ENCODE measurements at regions not wholly inside any gene's neighbourhood (a gene's known extent, or its start where the extent isn't known, plus 50 kb on each side); places are given as distances from the start of the nearest gene placed in this dataset.

DNA sequence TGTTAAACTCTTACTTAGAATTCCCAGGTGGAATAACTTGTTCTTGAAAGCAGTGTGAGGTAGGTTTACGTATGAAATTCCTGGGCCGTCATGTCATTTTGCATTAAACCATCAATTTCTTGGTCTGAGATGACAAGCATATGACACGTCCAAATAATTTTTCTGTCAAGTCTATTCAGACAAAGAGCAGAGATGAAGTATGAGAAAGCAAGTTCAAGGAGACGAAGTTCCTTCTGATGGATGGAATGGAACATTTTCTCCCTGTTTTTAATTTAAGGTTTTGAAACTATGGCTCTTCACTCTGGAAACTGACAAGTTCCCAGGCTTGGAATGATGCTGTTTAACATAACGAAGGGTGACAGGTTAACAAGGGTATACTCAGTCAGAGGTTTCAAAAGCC lies 252.8 kb upstream of the SFRP2 start:
- intact Hi-C loops (cut with micrococcal nuclease), result no loop called here
- H3K4me3 Mint-ChIP-seq, result no peak overlapping the region
- POLR2A ChIA-PET (ENCODE audit: partially characterized antibody), result no interaction called here

DNA sequence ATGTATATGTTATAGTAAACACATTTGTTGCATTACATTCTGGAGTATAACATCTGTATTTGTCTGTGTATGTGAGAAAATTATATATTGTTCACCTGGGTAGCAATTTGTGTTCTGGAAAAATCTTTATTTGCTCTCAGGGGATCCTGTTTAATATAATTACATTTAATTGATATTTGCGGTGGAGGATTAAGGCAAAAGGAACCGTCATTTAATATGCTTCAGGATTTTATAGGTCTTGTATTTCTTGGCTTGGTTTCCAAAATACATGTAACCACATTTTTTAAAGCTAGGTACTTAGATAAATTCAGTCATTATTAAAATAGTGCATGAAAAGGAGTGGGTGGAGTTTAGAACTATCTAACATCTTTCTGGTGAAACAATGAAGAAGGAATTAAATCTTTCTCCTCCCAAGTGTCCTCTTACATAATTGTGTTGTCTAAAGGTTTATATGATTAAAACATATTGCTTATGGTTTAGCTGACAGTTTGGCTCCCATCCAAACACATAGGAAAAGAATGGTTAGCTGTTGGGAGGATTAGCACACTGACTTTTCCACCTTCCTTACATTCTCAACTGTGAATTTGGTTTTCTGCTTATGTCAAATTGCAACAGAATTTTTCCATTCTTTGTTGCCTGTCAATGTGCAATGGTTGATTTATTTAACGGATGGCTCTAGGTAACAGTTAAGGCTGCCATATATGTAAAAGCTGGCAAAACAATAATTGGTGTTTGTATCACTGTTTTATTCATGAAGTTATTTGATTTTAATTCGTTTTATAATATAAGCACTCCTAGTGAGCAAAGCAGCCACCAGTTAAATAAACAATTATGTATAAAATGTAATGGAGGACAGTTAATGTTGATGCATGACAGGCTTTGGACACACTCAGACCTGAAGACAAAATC lies 250.8 kb upstream of the SFRP2 start:
- no peak overlapping the region for H3K4me3 Mint-ChIP-seq
- Histone ChIP-seq H3K27ac (ENCODE audit: low read depth, low read length) (no peak overlapping the region), H3K4me3 (ENCODE audit: low read length in 2 of 2) (no peak overlapping the region), H3K4me1 (ENCODE audit: insufficient read depth, low read length) (no peaks in the 10 kb centered on the region), H3K9me3 (ENCODE audit: control insufficient read depth in 1 of 2, low read length in 2 of 2) (no peaks in the 10 kb centered on the region), H3K27me3 (ENCODE audit: insufficient read depth, low read length) (no peaks in the 10 kb centered on the region), H3K36me3 (ENCODE audit: insufficient read depth, low read length) (no peaks in the 10 kb centered on the region)
- H3K27ac Mint-ChIP-seq, result no peak overlapping the region
- peaks cover 8% of the 10 kb centered on the region in 2 donors for H3K27me3 Mint-ChIP-seq
- H3K36me3 Mint-ChIP-seq, result no peaks in the 10 kb centered on the region
- no peaks in the 10 kb centered on the region for H3K4me1 Mint-ChIP-seq
- no peak for DNase-seq
- POLR2A ChIA-PET (ENCODE audit: partially characterized antibody), result no interaction called here
- CTCF ChIA-PET (ENCODE audit: partially characterized antibody), result interaction anchor here (1.5 kb wide), 1 partner anchor 10 kb away, joined by 3 read pairs; no protein-coding TSS in a partner anchor
- no peaks in the 10 kb centered on the region for H3K9me3 Mint-ChIP-seq
- intact Hi-C loops (cut with micrococcal nuclease), result no loop called here

More for the DNA sequence above, 252.8 kb upstream of the SFRP2 start:
- Mint-ChIP-seq H3K36me3 (no peaks in the 10 kb centered on the region), H3K27ac (no peak overlapping the region), H3K4me1 (no peaks in the 10 kb centered on the region), H3K9me3 (no peaks in the 10 kb centered on the region), H3K27me3 (peaks cover 6 to 7% of the 10 kb centered on the region in 2 donors)
- no peak overlapping the region for H3K4me3 ChIP-seq (ENCODE audit: low read length in 2 of 2)
- no peak for DNase-seq
- H3K9me3 ChIP-seq (ENCODE audit: control insufficient read depth in 1 of 2, low read length in 2 of 2), result no peaks in the 10 kb centered on the region
- no peaks in the 10 kb centered on the region for H3K4me1 ChIP-seq (ENCODE audit: insufficient read depth, low read length)
- no peaks in the 10 kb centered on the region for H3K36me3 ChIP-seq (ENCODE audit: insufficient read depth, low read length)
- H3K27ac ChIP-seq (ENCODE audit: low read depth, low read length), result no peak overlapping the region
- H3K27me3 ChIP-seq (ENCODE audit: insufficient read depth, low read length), result no peaks in the 10 kb centered on the region
- CTCF ChIA-PET (ENCODE audit: partially characterized antibody), result no interaction called here

DNA sequence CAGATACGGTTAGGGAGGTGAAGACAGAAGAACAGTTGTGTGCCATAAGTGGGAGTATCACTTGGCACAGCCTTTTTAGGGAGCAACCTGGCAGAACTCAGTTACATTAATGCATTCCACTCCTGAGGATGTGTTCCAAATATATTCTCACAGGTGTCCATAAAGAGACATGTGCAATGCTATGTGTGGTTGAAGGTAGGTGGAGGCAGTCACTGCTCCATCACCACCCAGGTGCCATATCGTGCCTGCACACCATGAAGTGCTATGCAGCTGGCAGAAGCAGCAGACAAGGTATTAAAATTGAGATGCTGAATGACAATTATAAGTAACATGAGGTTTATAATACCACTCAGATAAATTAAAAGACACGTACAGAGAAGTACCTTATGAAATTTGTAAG lies 248.0 kb upstream of the SFRP2 start:
- H3K4me3 Mint-ChIP-seq, result no peak overlapping the region
- H3K36me3 Mint-ChIP-seq, result no peaks in the 10 kb centered on the region
- CTCF ChIA-PET (ENCODE audit: partially characterized antibody), result no interaction called here
- H3K27me3 Mint-ChIP-seq, result peaks cover 8 to 12% of the 10 kb centered on the region in 2 donors
- Histone ChIP-seq H3K4me1 (ENCODE audit: insufficient read depth, low read length) (no peaks in the 10 kb centered on the region), H3K27me3 (ENCODE audit: insufficient read depth, low read length) (no peaks in the 10 kb centered on the region), H3K36me3 (ENCODE audit: insufficient read depth, low read length) (no peaks in the 10 kb centered on the region), H3K4me3 (ENCODE audit: low read length in 2 of 2) (no peak overlapping the region), H3K27ac (ENCODE audit: low read depth, low read length) (no peak overlapping the region), H3K9me3 (ENCODE audit: control insufficient read depth in 1 of 2, low read length in 2 of 2) (no peaks in the 10 kb centered on the region)
- POLR2A ChIA-PET (ENCODE audit: partially characterized antibody), result no interaction called here
- peaks cover 0 to 7% (median 4%) of the 10 kb centered on the region in 8 donors for H3K9me3 Mint-ChIP-seq
- H3K27ac Mint-ChIP-seq, result no peak overlapping the region
- intact Hi-C loops (cut with micrococcal nuclease), result no loop called here
- no peaks in the 10 kb centered on the region for H3K4me1 Mint-ChIP-seq
- DNase-seq, result no peak

DNA sequence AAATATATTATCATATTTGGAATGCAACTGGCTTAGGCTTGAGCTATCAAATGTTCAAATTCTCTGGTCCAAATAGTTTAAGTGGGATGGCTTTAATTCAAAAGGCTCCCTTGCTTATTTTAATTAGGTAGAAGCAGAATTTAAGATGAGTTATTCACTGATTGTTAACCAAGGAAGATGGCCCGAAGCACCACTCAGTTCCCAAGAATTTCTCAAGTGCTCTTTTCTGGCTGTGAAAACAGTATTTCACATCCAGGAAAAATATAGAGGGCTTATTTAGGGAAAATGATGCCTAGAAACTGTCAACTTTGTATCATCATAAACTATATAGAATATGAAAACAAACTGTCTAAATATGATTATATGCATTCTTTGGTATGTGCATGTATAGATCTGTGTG lies 246.5 kb upstream of the SFRP2 start:
- Histone ChIP-seq H3K27ac (ENCODE audit: low read depth, low read length) (no peak overlapping the region), H3K27me3 (ENCODE audit: insufficient read depth, low read length) (no peaks in the 10 kb centered on the region), H3K36me3 (ENCODE audit: insufficient read depth, low read length) (no peaks in the 10 kb centered on the region), H3K9me3 (ENCODE audit: control insufficient read depth in 1 of 2, low read length in 2 of 2) (no peaks in the 10 kb centered on the region), H3K4me1 (ENCODE audit: insufficient read depth, low read length) (no peaks in the 10 kb centered on the region), H3K4me3 (ENCODE audit: low read length in 2 of 2) (no peak overlapping the region)
- intact Hi-C loops (cut with micrococcal nuclease), result no loop called here
- no peak for DNase-seq
- H3K4me1 Mint-ChIP-seq, result no peaks in the 10 kb centered on the region
- peaks cover 5 to 12% of the 10 kb centered on the region in 2 donors for H3K27me3 Mint-ChIP-seq
- no peaks in the 10 kb centered on the region for H3K36me3 Mint-ChIP-seq
- H3K4me3 Mint-ChIP-seq, result no peak overlapping the region
- H3K9me3 Mint-ChIP-seq, result peaks cover 0 to 7% (median 4%) of the 10 kb centered on the region in 8 donors
- H3K27ac Mint-ChIP-seq, result no peak overlapping the region
- POLR2A ChIA-PET (ENCODE audit: partially characterized antibody), result no interaction called here
- CTCF ChIA-PET (ENCODE audit: partially characterized antibody), result no interaction called here

DNA sequence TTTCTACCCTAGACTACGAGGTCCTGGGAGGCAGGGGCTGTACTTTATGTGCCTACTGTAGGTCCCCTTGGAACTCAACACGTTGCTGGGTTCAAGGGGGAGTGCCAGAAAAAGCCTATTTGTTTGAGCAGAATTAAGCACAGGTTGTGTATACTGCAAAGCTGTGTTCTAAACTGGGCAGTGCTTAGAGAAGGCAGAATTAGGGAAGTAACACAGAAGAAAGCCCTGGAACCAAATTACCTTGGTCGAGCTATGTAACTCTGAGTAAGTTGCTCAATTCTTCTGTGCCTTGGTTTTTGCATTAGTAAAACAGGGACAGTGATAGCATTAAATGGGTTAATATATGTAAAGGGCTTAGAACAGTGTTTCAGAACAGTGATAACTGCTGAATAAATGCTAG lies 245.0 kb upstream of the SFRP2 start:
- CTCF ChIA-PET (ENCODE audit: partially characterized antibody), result no interaction called here
- Histone ChIP-seq H3K4me1 (ENCODE audit: insufficient read depth, low read length) (no peaks in the 10 kb centered on the region), H3K4me3 (ENCODE audit: low read length in 2 of 2) (no peak overlapping the region), H3K27ac (ENCODE audit: low read depth, low read length) (no peak overlapping the region), H3K9me3 (ENCODE audit: control insufficient read depth in 1 of 2, low read length in 2 of 2) (no peaks in the 10 kb centered on the region), H3K27me3 (ENCODE audit: insufficient read depth, low read length) (no peaks in the 10 kb centered on the region), H3K36me3 (ENCODE audit: insufficient read depth, low read length) (no peaks in the 10 kb centered on the region)
- H3K4me3 Mint-ChIP-seq, result no peak overlapping the region
- peaks cover 5 to 12% of the 10 kb centered on the region in 2 donors for H3K27me3 Mint-ChIP-seq
- DNase-seq, result no peak
- H3K4me1 Mint-ChIP-seq, result no peaks in the 10 kb centered on the region
- POLR2A ChIA-PET (ENCODE audit: partially characterized antibody), result no interaction called here
- intact Hi-C loops (cut with micrococcal nuclease), result no loop called here
- H3K36me3 Mint-ChIP-seq, result no peaks in the 10 kb centered on the region
- peaks cover 0 to 7% (median 4%) of the 10 kb centered on the region in 8 donors for H3K9me3 Mint-ChIP-seq
- H3K27ac Mint-ChIP-seq, result no peak overlapping the region

DNA sequence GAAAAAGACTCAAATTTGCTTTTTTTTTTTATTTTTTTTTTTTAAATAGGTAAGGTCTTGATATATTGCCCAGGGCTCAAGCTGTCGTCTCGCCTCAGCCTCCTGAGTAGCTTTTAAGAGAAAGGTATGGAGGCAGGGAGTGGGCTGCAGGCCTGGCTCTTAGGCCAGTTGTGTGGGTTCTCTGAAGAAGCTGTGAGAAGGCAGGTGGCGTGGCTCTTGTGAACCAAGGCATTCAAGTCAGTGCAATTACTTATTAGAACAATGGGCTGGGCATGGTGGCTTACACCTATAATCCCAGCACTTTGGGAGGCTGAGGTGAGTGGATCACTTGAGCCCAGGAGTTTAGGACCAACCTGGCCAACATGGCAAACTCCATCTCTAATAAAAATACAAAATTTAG lies 244.0 kb upstream of the SFRP2 start:
- Mint-ChIP-seq H3K36me3 (no peaks in the 10 kb centered on the region), H3K27me3 (peaks cover 6 to 14% of the 10 kb centered on the region in 2 donors), H3K9me3 (peaks cover 0 to 7% (median 4%) of the 10 kb centered on the region in 8 donors), H3K4me3 (no peak overlapping the region), H3K4me1 (no peaks in the 10 kb centered on the region), H3K27ac (no peak overlapping the region)
- no peaks in the 10 kb centered on the region for H3K36me3 ChIP-seq (ENCODE audit: insufficient read depth, low read length)
- no peak overlapping the region for H3K4me3 ChIP-seq (ENCODE audit: low read length in 2 of 2)
- H3K9me3 ChIP-seq (ENCODE audit: control insufficient read depth in 1 of 2, low read length in 2 of 2), result no peaks in the 10 kb centered on the region
- H3K27me3 ChIP-seq (ENCODE audit: insufficient read depth, low read length), result no peaks in the 10 kb centered on the region
- no peak for DNase-seq
- POLR2A ChIA-PET (ENCODE audit: partially characterized antibody), result no interaction called here
- H3K4me1 ChIP-seq (ENCODE audit: insufficient read depth, low read length), result no peaks in the 10 kb centered on the region
- intact Hi-C loops (cut with micrococcal nuclease), result no loop called here
- H3K27ac ChIP-seq (ENCODE audit: low read depth, low read length), result no peak overlapping the region
- CTCF ChIA-PET (ENCODE audit: partially characterized antibody), result no interaction called here

DNA sequence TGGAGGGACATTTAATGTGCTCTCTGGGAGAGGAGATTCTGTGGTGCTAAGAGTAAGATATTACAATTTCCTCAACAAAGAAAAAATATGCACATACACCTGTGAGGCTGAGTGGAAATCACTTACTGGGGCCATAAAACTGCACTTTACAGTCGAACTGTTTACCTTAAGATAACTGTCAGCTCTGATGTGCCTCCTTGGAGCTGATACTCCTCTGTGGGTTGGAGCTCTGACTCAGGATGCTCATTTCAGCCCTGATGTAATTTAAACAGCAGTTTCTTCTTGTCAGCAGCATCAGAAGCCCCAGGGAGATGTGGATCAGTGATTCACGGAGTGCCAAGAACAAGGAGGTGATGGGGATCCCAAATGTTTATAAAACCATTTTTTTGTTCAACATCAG lies 241.9 kb upstream of the SFRP2 start:
- intact Hi-C loops (cut with micrococcal nuclease), result no loop called here
- Mint-ChIP-seq H3K27ac (no peak overlapping the region), H3K4me3 (no peak overlapping the region), H3K36me3 (no peaks in the 10 kb centered on the region), H3K27me3 (peaks cover 7 to 17% of the 10 kb centered on the region in 2 donors), H3K9me3 (peaks cover 0 to 7% (median 4%) of the 10 kb centered on the region in 8 donors), H3K4me1 (no peaks in the 10 kb centered on the region)
- H3K9me3 ChIP-seq (ENCODE audit: control insufficient read depth in 1 of 2, low read length in 2 of 2), result no peaks in the 10 kb centered on the region
- H3K36me3 ChIP-seq (ENCODE audit: insufficient read depth, low read length), result no peaks in the 10 kb centered on the region
- no peak overlapping the region for H3K4me3 ChIP-seq (ENCODE audit: low read length in 2 of 2)
- CTCF ChIA-PET (ENCODE audit: partially characterized antibody), result no interaction called here
- H3K4me1 ChIP-seq (ENCODE audit: insufficient read depth, low read length), result no peaks in the 10 kb centered on the region
- no peaks in the 10 kb centered on the region for H3K27me3 ChIP-seq (ENCODE audit: insufficient read depth, low read length)
- no peak for DNase-seq
- POLR2A ChIA-PET (ENCODE audit: partially characterized antibody), result no interaction called here
- H3K27ac ChIP-seq (ENCODE audit: low read depth, low read length), result no peak overlapping the region
